Fibroblast of lung (primary cell): ENCODE measurements at regions not wholly inside any gene's neighbourhood (a gene's known extent, or its start where the extent isn't known, plus 50 kb on each side); places are given as distances from the start of the nearest gene placed in this dataset.

Experiments
- CTCF ChIP-seq, 2 donors: IDR thresholded peaks in 1 of 2; conservative IDR thresholded peaks in 1 of 2; 1 replicate in 1 of 2; 2 replicates in 1 of 2; pipeline ENCODE4 v1.5.1; 2011 to 2012; ENCODE audit warnings: low read length in 2 of 2, control low read depth in 1 of 2, inconsistent platforms in 1 of 2, low read depth in 1 of 2, mild to moderate bottlenecking in 1 of 2
- EZH2 ChIP-seq: IDR thresholded peaks from 2 replicates; pipeline ENCODE4 v1.5.1; 2012; ENCODE audit warnings: low read length, control low read depth, mild to moderate bottlenecking; ENCODE audit errors: missing control alignments

- no peak for TF ChIP-seq CTCF (conservative IDR thresholded peaks at IDR 0.05 in 1 of 2, IDR thresholded peaks at IDR 0.05 in 1 of 2; ENCODE audit: low read depth in 1 of 2, low read length in 2 of 2)
- TF ChIP-seq EZH2, result no peak
Observed at GRCh38 chr2:175490360-175490791, 308.9 kb upstream of the ATP5MC3 start.
